Neuronal stem cell (in vitro differentiated cells): ENCODE measurements at regions not wholly inside any gene's neighbourhood (a gene's known extent, or its start where the extent isn't known, plus 50 kb on each side); places are given as distances from the start of the nearest gene placed in this dataset.
A peak's percentile ranks its signal among the peaks of the same experiment; 100 is the strongest.
"Not testable (repeated sequence)": the region's sequence is repeated elsewhere in the genome, so short reads cannot be mapped to it uniquely, and the experiment has no call there.

Experiments used
- DNase-seq: peaks from one replicate; pipeline ENCODE4 v3.0.0-alpha.2; 2013; ENCODE audit warnings: low spot score
- H2AFZ ChIP-seq: one replicate; pipeline ENCODE4 v1.6.1; 2013; ENCODE audit warnings: mild to moderate bottlenecking, low read length, inconsistent platforms
- H2AK5ac ChIP-seq: 2 replicates; pipeline ENCODE4 v1.6.1; 2013; ENCODE audit warnings: low read depth, mild to moderate bottlenecking, inconsistent platforms, low read length, moderate library complexity, mixed read lengths
- H2BK120ac ChIP-seq: 2 replicates; pipeline ENCODE4 v1.6.1; 2013; ENCODE audit warnings: low read depth, mild to moderate bottlenecking, inconsistent platforms, low read length, moderate library complexity, mixed read lengths
- H2BK12ac ChIP-seq: one replicate; pipeline ENCODE4 v1.6.1; 2013; ENCODE audit warnings: low read length, inconsistent platforms
- H2BK15ac ChIP-seq: 2 replicates; pipeline ENCODE4 v1.6.1; 2013; ENCODE audit warnings: mild to moderate bottlenecking, low read length, inconsistent platforms, mixed read lengths
- H2BK5ac ChIP-seq: one replicate; pipeline ENCODE4 v1.6.1; 2013; ENCODE audit warnings: inconsistent platforms, mild to moderate bottlenecking, low read length, moderate library complexity
- H3K14ac ChIP-seq: one replicate; pipeline ENCODE4 v1.6.1; 2013; ENCODE audit warnings: low read length, inconsistent platforms
- H3K18ac ChIP-seq: 2 replicates; pipeline ENCODE4 v1.6.1; 2013; ENCODE audit warnings: low read length, inconsistent platforms
- H3K23ac ChIP-seq: 2 replicates; pipeline ENCODE4 v1.6.1; 2013; ENCODE audit warnings: low read depth, mild to moderate bottlenecking, mixed read lengths, low read length, inconsistent platforms; ENCODE audit not compliant: poor library complexity
- H3K27ac ChIP-seq: replicated peaks from 3 replicates; pipeline ENCODE4 v1.5.1; 2013; ENCODE audit warnings: low read length, inconsistent platforms
- H3K27me3 ChIP-seq, 3 experiments: 2 replicates each; pipeline ENCODE4 v1.6.1; 2013; ENCODE audit warnings: low read length in 3 of 3, mild to moderate bottlenecking in 2 of 3, inconsistent platforms in 1 of 3, low read depth in 1 of 3, mixed read lengths in 1 of 3, moderate library complexity in 1 of 3; ENCODE audit not compliant: control insufficient read depth in 3 of 3, insufficient read depth in 3 of 3
- H3K36me3 ChIP-seq, 2 donors: replicated peaks in 1 of 2; 2 replicates each; pipeline ENCODE4 v1.6.1; 2013; ENCODE audit warnings: low read length in 2 of 2; ENCODE audit not compliant: control insufficient read depth in 2 of 2, insufficient read depth in 2 of 2
- H3K4ac ChIP-seq: 2 replicates; pipeline ENCODE4 v1.6.1; 2013; ENCODE audit warnings: inconsistent platforms, mild to moderate bottlenecking, low read length, moderate library complexity
- H3K4me1 ChIP-seq, 2 donors: 1 replicate in 1 of 2; 2 replicates in 1 of 2; pipeline ENCODE4 v1.6.1; 2013; ENCODE audit warnings: low read length in 2 of 2, low read depth in 1 of 2; ENCODE audit not compliant: control insufficient read depth in 2 of 2, insufficient read depth in 1 of 2
- H3K4me2 ChIP-seq: one replicate; pipeline ENCODE4 v1.6.1; 2013; ENCODE audit warnings: mild to moderate bottlenecking, low read length, inconsistent platforms; ENCODE audit not compliant: insufficient read depth, poor library complexity, severe bottlenecking
- H3K4me3 ChIP-seq, 2 donors: 2 replicates each; pipeline ENCODE4 v1.5.1; 2013; ENCODE audit warnings: low read length in 2 of 2, mild to moderate bottlenecking in 2 of 2, inconsistent platforms in 1 of 2, moderate library complexity in 1 of 2
- H3K79me1 ChIP-seq: one replicate; pipeline ENCODE4 v1.6.1; 2013; ENCODE audit warnings: low read depth, mild to moderate bottlenecking, inconsistent platforms, low read length, moderate library complexity
- H3K9ac ChIP-seq: one replicate; pipeline ENCODE4 v1.6.1; 2013; ENCODE audit warnings: mild to moderate bottlenecking, low read depth, low read length, inconsistent platforms; ENCODE audit not compliant: poor library complexity
- H3K9me3 ChIP-seq, 2 donors: replicated peaks in 1 of 2; 2 replicates each; pipeline versions ENCODE3 to v1.6.1; 2013; ENCODE audit warnings: low read length in 2 of 2, mild to moderate bottlenecking in 2 of 2, inconsistent platforms in 1 of 2, low read depth in 1 of 2, mixed read lengths in 1 of 2, moderate library complexity in 1 of 2; ENCODE audit not compliant: control insufficient read depth in 2 of 2, insufficient read depth in 1 of 2
- H4K8ac ChIP-seq: one replicate; pipeline ENCODE4 v1.6.1; 2013; ENCODE audit warnings: low read depth, mild to moderate bottlenecking, inconsistent platforms, low read length, moderate library complexity
- H4K91ac ChIP-seq: one replicate; pipeline ENCODE4 v1.6.1; 2013; ENCODE audit warnings: low read length, low read depth, mild to moderate bottlenecking, inconsistent platforms; ENCODE audit not compliant: poor library complexity
- WGBS, 2 donors: extraction: QIAGEN DNeasy Blood & Tissue Kit; methylation state at CpG; one replicate each; pipeline ENCODE4 v1.1.7; 2013; ENCODE audit warnings: missing lambda C conversion rate in 2 of 2, mixed read lengths in 1 of 2; ENCODE audit not compliant: insufficient read length in 2 of 2, insufficient replicate concordance in 1 of 2; ENCODE audit errors: extremely low coverage in 2 of 2; 5-methylcytosine and 5-hydroxymethylcytosine counted together

DNA sequence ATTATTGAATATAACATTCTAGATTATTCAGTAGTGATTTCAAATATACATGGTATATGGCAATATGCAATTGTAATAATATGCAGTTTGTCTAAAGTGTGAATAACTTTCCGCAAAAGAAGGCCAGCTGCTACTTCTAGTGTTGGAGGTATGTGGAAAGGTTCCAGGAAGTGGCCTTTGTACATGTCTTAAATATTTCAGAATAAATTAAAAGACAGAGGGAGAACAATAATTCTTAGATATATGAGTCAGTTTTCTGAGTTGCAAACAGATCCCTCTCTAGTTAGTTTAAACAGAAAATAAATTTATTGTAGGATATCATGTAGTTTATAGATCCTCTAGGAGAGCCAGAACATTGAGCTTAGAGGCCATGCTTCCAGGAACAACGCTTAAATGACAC, 210.8 kb upstream of the ELL2 start:
- no peak for DNase-seq

GRCh38 chr5:96171973-96172372, 210.3 kb upstream of the ELL2 start:
- H3K4me1 ChIP-seq, H3K27ac ChIP-seq, H3K4me3 ChIP-seq, H2BK12ac ChIP-seq, H4K91ac ChIP-seq, H3K14ac ChIP-seq, H3K36me3 ChIP-seq, H2BK15ac ChIP-seq, H2AFZ ChIP-seq, H3K9me3 ChIP-seq, H3K79me1 ChIP-seq, H2BK5ac ChIP-seq, H4K8ac ChIP-seq, H2BK120ac ChIP-seq, H3K4me2 ChIP-seq, H3K23ac ChIP-seq, H3K9ac ChIP-seq, H3K4ac ChIP-seq, H3K18ac ChIP-seq, H3K27me3 ChIP-seq, DNase-seq, H2AK5ac ChIP-seq: not testable (repeated sequence)
- WGBS, 2 donors: no CpG with 5 or more reads among the region's 4 CpGs

More for the DNA sequence above, 210.8 kb upstream of the ELL2 start:
- Histone ChIP-seq H3K4me1 (no peaks in the 10 kb centered on the region), H3K27ac (no peak overlapping the region), H3K36me3 (no peaks in the 10 kb centered on the region), H2BK15ac (no peak overlapping the region), H2AK5ac (no peak overlapping the region), H3K9ac (no peak overlapping the region), H3K4ac (no peak overlapping the region), H3K14ac (no peak overlapping the region), H3K18ac (no peak overlapping the region), H2BK12ac (no peak overlapping the region), H4K91ac (no peak overlapping the region), H2BK120ac (no peak overlapping the region), H3K4me3 (no peak overlapping the region), H3K4me2 (no peak overlapping the region), H2AFZ (no peak overlapping the region), H3K9me3 (no peaks in the 10 kb centered on the region), H3K27me3 (no peaks in the 10 kb centered on the region), H4K8ac (no peak overlapping the region), H2BK5ac (no peak overlapping the region), H3K79me1 (no peaks in the 10 kb centered on the region), H3K23ac (peak overlapping the region; percentile 44)
- WGBS, 2 donors: no CpG with 5 or more reads among the region's 2 CpGs

GRCh38 chr5:96170481-96171125, 209.0 kb upstream of the ELL2 start:
- not testable (repeated sequence) for H2AFZ ChIP-seq, H2BK15ac ChIP-seq, H3K27ac ChIP-seq, H2BK12ac ChIP-seq, H4K91ac ChIP-seq, DNase-seq, H3K14ac ChIP-seq, H3K36me3 ChIP-seq, H2BK5ac ChIP-seq, H3K23ac ChIP-seq, H3K4me3 ChIP-seq, H3K9me3 ChIP-seq, H3K9ac ChIP-seq, H3K18ac ChIP-seq, H3K79me1 ChIP-seq, H2AK5ac ChIP-seq, H3K4me2 ChIP-seq, H4K8ac ChIP-seq, H3K27me3 ChIP-seq, H3K4ac ChIP-seq, H2BK120ac ChIP-seq, H3K4me1 ChIP-seq
- no CpG with 5 or more reads among the region's 15 CpGs for WGBS, 2 donors

DNA sequence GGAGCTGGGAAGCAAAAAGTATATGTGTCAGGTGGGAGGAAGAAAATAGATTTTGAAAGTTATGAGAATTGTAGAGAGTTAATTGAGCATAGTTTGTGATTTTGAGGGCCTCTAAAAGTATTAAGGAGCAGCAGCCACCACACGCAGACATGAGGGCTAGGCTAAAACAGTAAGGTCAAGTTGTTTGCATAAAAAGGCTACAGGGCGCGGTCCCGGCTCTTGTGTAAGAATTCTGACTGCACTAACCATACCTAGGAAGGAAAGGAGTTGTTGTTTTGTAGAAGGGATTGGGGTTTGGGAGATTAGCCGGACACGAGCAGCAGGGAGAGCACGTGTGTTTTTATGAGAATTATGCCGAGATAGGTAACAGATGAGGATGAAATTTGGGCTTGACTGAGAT, 207.2 kb upstream of the ELL2 start:
- not testable (repeated sequence) for H2BK120ac ChIP-seq, H3K4me1 ChIP-seq, H3K9ac ChIP-seq, H3K4me2 ChIP-seq, H3K27ac ChIP-seq, H2BK5ac ChIP-seq, H3K27me3 ChIP-seq, H3K18ac ChIP-seq, H3K14ac ChIP-seq, H2AK5ac ChIP-seq, H3K9me3 ChIP-seq, H4K91ac ChIP-seq, H2BK12ac ChIP-seq, H4K8ac ChIP-seq, DNase-seq, H3K4ac ChIP-seq, H2BK15ac ChIP-seq, H3K36me3 ChIP-seq, H3K4me3 ChIP-seq, H3K79me1 ChIP-seq, H3K23ac ChIP-seq, H2AFZ ChIP-seq
- WGBS, 2 donors: no CpG with 5 or more reads among the region's 8 CpGs
